Spleen (tissue), 7 donors: ENCODE measurements at regions not wholly inside any gene's neighbourhood (a gene's known extent, or its start where the extent isn't known, plus 50 kb on each side); places are given as distances from the start of the nearest gene placed in this dataset.

Experiments
- CTCF ChIP-seq, 11 experiments: fragments of 200-600 bp in 7 of 11; fragments of 450-650 bp in 4 of 11; sonication (generic) in 4 of 11; IDR thresholded peaks in 8 of 11; conservative IDR thresholded peaks in 3 of 11; 1 replicate in 7 of 11; 2 replicates in 4 of 11; pipeline versions ENCODE4 v1.4.0 to v1.8.0; 2016 to 2021; ENCODE audit warnings: antibody characterized with exemption in 11 of 11, inconsistent platforms in 4 of 11, mild to moderate bottlenecking in 1 of 11
- POLR2AphosphoS5 ChIP-seq, 3 donors: sonication (generic); formaldehyde crosslinking; IDR thresholded peaks; one replicate each; pipeline ENCODE4 v1.5.1; 2017; ENCODE audit warnings: antibody characterized with exemption in 3 of 3
- donor health status: DM: no; HTN: no; CAD: no; lungs with moderate emphysema.
- donor health status: DM: no; HTN: no; CAD: no.
- donor health status: DM: no; HTN: no; CAD: no.

- no peak for TF ChIP-seq CTCF (IDR thresholded peaks at IDR 0.05 in 8 of 11, conservative IDR thresholded peaks at IDR 0.05 in 3 of 11)
- no peak for TF ChIP-seq POLR2AphosphoS5 (IDR thresholded peaks at IDR 0.05)
These were observed 255.0 kb upstream of the SP8 start for GRCh38 chr7:21041666-21042065.
